GM12878 (cell line): ENCODE measurements at regions not wholly inside any gene's neighbourhood (a gene's known extent, or its start where the extent isn't known, plus 50 kb on each side); places are given as distances from the start of the nearest gene placed in this dataset.

Experiments
- BMI1 ChIP-seq: fragments of 450-650 bp; IDR thresholded peaks from 2 replicates; pipeline ENCODE4 v1.6.1; 2016; ENCODE audit warnings: mild to moderate bottlenecking, moderate library complexity, borderline replicate concordance
- SUZ12 ChIP-seq: fragments of 200-600 bp; sonication (generic); IDR thresholded peaks from one replicate; pipeline ENCODE4 v1.6.1; 2018; ENCODE audit warnings: antibody characterized with exemption, mild to moderate bottlenecking; ENCODE audit not compliant: unreplicated experiment
- TF ChIP-seq, protein P1 (sequence below), 3 experiments: IDR thresholded peaks in 2 of 3; conservative IDR thresholded peaks in 1 of 3; 2 replicates each; pipeline ENCODE4 v1.5.1; 2011; ENCODE audit warnings: low read depth in 3 of 3, low read length in 3 of 3, mild to moderate bottlenecking in 3 of 3, control low read depth in 2 of 3, moderate library complexity in 2 of 3, inconsistent platforms in 1 of 3, mixed read lengths in 1 of 3; ENCODE audit not compliant: control insufficient read depth in 2 of 3, insufficient read depth in 1 of 3; ENCODE audit errors: extremely low read depth in 1 of 3
- TF ChIP-seq, protein P2 (sequence below): fragments of 450-650 bp; IDR thresholded peaks from 2 replicates; pipeline ENCODE4 v1.6.1; 2016; ENCODE audit warnings: mild to moderate bottlenecking, moderate library complexity, borderline replicate concordance
- TF ChIP-seq, protein P3 (sequence below): fragments of 150-350 bp; IDR thresholded peaks from 2 replicates; pipeline ENCODE4 v1.6.1; 2014; ENCODE audit warnings: mild to moderate bottlenecking, low read depth, low read length

DNA sequence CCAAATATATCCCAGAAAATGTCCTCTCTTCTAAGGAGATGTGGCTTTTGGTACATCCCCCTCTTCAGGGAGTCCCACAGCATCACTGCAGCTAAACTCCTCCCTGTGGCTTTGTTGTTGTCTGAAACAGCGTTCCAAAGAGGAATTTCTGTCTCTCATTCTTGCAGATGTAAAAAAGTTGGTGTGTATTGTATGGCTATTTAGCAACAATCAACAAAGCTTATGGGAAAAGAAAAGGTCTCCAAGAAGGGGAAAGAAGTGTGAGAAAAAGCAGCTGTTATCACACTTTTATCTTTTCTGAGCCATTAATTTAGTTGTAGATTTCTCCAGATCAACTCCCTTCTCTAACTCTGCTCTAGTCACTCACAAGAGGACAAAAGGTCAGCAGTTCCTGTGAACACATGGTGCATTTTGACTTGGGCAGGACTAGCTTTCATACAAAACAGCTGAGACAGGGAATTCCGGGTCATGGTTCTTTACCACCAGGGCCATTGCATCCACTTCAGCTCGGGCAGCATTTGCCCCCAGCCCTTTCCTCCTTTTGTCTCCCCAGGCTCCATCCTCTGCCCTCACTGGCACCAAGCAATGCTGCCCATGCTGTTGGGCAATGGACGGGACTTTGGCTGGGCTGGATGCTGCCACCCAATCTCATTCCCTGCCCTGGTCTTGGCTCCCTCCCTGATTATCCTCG, 184.7 kb downstream of the TMX1 start (continued):
- no peak for TF ChIP-seq BMI1
- TF ChIP-seq, protein P1, sequence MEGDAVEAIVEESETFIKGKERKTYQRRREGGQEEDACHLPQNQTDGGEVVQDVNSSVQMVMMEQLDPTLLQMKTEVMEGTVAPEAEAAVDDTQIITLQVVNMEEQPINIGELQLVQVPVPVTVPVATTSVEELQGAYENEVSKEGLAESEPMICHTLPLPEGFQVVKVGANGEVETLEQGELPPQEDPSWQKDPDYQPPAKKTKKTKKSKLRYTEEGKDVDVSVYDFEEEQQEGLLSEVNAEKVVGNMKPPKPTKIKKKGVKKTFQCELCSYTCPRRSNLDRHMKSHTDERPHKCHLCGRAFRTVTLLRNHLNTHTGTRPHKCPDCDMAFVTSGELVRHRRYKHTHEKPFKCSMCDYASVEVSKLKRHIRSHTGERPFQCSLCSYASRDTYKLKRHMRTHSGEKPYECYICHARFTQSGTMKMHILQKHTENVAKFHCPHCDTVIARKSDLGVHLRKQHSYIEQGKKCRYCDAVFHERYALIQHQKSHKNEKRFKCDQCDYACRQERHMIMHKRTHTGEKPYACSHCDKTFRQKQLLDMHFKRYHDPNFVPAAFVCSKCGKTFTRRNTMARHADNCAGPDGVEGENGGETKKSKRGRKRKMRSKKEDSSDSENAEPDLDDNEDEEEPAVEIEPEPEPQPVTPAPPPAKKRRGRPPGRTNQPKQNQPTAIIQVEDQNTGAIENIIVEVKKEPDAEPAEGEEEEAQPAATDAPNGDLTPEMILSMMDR (IDR thresholded peaks at IDR 0.05 in 2 of 3, conservative IDR thresholded peaks at IDR 0.05 in 1 of 3; ENCODE audit: control insufficient read depth in 2 of 3, extremely low read depth in 1 of 3, insufficient read depth in 1 of 3, low read depth in 3 of 3, low read length in 3 of 3) = no peak
- TF ChIP-seq, protein P2, sequence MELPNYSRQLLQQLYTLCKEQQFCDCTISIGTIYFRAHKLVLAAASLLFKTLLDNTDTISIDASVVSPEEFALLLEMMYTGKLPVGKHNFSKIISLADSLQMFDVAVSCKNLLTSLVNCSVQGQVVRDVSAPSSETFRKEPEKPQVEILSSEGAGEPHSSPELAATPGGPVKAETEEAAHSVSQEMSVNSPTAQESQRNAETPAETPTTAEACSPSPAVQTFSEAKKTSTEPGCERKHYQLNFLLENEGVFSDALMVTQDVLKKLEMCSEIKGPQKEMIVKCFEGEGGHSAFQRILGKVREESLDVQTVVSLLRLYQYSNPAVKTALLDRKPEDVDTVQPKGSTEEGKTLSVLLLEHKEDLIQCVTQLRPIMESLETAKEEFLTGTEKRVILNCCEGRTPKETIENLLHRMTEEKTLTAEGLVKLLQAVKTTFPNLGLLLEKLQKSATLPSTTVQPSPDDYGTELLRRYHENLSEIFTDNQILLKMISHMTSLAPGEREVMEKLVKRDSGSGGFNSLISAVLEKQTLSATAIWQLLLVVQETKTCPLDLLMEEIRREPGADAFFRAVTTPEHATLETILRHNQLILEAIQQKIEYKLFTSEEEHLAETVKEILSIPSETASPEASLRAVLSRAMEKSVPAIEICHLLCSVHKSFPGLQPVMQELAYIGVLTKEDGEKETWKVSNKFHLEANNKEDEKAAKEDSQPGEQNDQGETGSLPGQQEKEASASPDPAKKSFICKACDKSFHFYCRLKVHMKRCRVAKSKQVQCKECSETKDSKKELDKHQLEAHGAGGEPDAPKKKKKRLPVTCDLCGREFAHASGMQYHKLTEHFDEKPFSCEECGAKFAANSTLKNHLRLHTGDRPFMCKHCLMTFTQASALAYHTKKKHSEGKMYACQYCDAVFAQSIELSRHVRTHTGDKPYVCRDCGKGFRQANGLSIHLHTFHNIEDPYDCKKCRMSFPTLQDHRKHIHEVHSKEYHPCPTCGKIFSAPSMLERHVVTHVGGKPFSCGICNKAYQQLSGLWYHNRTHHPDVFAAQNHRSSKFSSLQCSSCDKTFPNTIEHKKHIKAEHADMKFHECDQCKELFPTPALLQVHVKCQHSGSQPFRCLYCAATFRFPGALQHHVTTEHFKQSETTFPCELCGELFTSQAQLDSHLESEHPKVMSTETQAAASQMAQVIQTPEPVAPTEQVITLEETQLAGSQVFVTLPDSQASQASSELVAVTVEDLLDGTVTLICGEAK = no peak
- no peak for TF ChIP-seq SUZ12
- TF ChIP-seq, protein P3, sequence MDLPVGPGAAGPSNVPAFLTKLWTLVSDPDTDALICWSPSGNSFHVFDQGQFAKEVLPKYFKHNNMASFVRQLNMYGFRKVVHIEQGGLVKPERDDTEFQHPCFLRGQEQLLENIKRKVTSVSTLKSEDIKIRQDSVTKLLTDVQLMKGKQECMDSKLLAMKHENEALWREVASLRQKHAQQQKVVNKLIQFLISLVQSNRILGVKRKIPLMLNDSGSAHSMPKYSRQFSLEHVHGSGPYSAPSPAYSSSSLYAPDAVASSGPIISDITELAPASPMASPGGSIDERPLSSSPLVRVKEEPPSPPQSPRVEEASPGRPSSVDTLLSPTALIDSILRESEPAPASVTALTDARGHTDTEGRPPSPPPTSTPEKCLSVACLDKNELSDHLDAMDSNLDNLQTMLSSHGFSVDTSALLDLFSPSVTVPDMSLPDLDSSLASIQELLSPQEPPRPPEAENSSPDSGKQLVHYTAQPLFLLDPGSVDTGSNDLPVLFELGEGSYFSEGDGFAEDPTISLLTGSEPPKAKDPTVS = no peak
